B cell (primary cell): ENCODE measurements at regions not wholly inside any gene's neighbourhood (a gene's known extent, or its start where the extent isn't known, plus 50 kb on each side); places are given as distances from the start of the nearest gene placed in this dataset.

ENCODE experiments used
- ATAC-seq: fragments of 200-7000 bp; cut with Tn5 transposase; one replicate; pipeline ENCODE4 v1.10.0; 2021; ENCODE audit warnings: low read depth, mild to moderate bottlenecking, moderate number of reproducible peaks, moderate library complexity
- CTCF ChIA-PET: fragments of 350-600 bp; sonication (Branson Sonifier 250); formaldehyde crosslinking; loops from one replicate; lab custom pipeline; 2021; ENCODE audit warnings: antibody characterized with exemption, inconsistent platforms; lab: Charles Lee
- POLR2A ChIA-PET: fragments of 350-600 bp; sonication (Branson Sonifier 250); formaldehyde crosslinking; loops from one replicate; lab custom pipeline; 2021; ENCODE audit warnings: antibody characterized with exemption; lab: Charles Lee
- DNase-seq: peaks from one replicate; pipeline ENCODE4 v3.0.0; 2013
- H2AFZ ChIP-seq: 2 replicates; pipeline ENCODE4 v1.6.1; 2012; ENCODE audit warnings: mild to moderate bottlenecking, low read depth, low read length; ENCODE audit not compliant: insufficient read depth, poor library complexity, severe bottlenecking
- H3K27ac ChIP-seq, 2 donors: 1 replicate in 1 of 2; 2 replicates in 1 of 2; pipeline ENCODE4 v1.5.1; 2012 to 2013; ENCODE audit warnings: low read length in 2 of 2, mild to moderate bottlenecking in 2 of 2, moderate library complexity in 1 of 2
- H3K27me3 ChIP-seq, 4 experiments: fragments of 200-600 bp in 1 of 4; sonication (generic) in 1 of 4; replicated peaks in 1 of 4; 1 replicate in 2 of 4; 2 replicates in 2 of 4; pipeline versions ENCODE4 v1.6.1 to v1.7.0; 2013 to 2016; ENCODE audit warnings: low read length in 3 of 4, mild to moderate bottlenecking in 2 of 4, mixed read lengths in 1 of 4, moderate library complexity in 1 of 4; ENCODE audit not compliant: insufficient read depth in 4 of 4, control insufficient read depth in 3 of 4; ENCODE audit errors: control extremely low read depth in 1 of 4
- H3K36me3 ChIP-seq, 2 experiments: replicated peaks in 1 of 2; 1 replicate in 1 of 2; 2 replicates in 1 of 2; pipeline versions ENCODE4 v1.6.1 to v1.7.1; 2013; ENCODE audit warnings: low read length in 1 of 2; ENCODE audit not compliant: insufficient read depth in 2 of 2, control insufficient read depth in 1 of 2; ENCODE audit errors: control extremely low read depth in 1 of 2, extremely low read depth in 1 of 2
- H3K4me1 ChIP-seq, 2 donors: fragments of 200-600 bp in 1 of 2; sonication (generic) in 1 of 2; 1 replicate in 1 of 2; 2 replicates in 1 of 2; pipeline versions ENCODE4 v1.5.1 to v1.6.1; 2013 to 2017; ENCODE audit warnings: low read length in 2 of 2; ENCODE audit not compliant: control insufficient read depth in 2 of 2, insufficient read depth in 2 of 2
- H3K4me2 ChIP-seq: replicated peaks from 2 replicates; pipeline ENCODE3; 2012; ENCODE audit warnings: mild to moderate bottlenecking, low read depth, low read length; ENCODE audit not compliant: poor library complexity, severe bottlenecking
- H3K4me3 ChIP-seq, 5 experiments: fragments of 200-600 bp in 1 of 5; sonication (generic) in 1 of 5; 1 replicate in 3 of 5; 2 replicates in 2 of 5; pipeline versions ENCODE4 v1.5.1 to v1.7.0; 2011 to 2016; ENCODE audit warnings: low read length in 4 of 5, mild to moderate bottlenecking in 4 of 5, low read depth in 2 of 5, control low read depth in 1 of 5, moderate library complexity in 1 of 5; ENCODE audit not compliant: insufficient read depth in 1 of 5; ENCODE audit errors: control extremely low read depth in 1 of 5, extremely low read depth in 1 of 5
- H3K79me2 ChIP-seq: fragments of 200-600 bp; sonication (generic); one replicate; pipeline ENCODE4 v1.6.0; 2016; ENCODE audit warnings: low read length; ENCODE audit not compliant: control insufficient read depth, insufficient read depth
- H3K9ac ChIP-seq: fragments of 200-600 bp; sonication (generic); 2 replicates; pipeline ENCODE4 v1.6.1; 2017; ENCODE audit warnings: mild to moderate bottlenecking, low read length, moderate library complexity
- H3K9me3 ChIP-seq, 3 donors: one replicate each; pipeline versions ENCODE4 v1.6.1 to v1.7.1; 2013; ENCODE audit warnings: low read length in 2 of 3; ENCODE audit not compliant: control insufficient read depth in 2 of 3, insufficient read depth in 1 of 3; ENCODE audit errors: control extremely low read depth in 1 of 3
- H4K20me1 ChIP-seq: 2 replicates; pipeline ENCODE4 v1.6.0; 2012; ENCODE audit warnings: mild to moderate bottlenecking, low read length; ENCODE audit not compliant: insufficient read depth, control insufficient read depth, poor library complexity, severe bottlenecking
- H3K27ac Mint-ChIP-seq: one replicate; pipeline ENCODE4 v1.8.0; 2021; ENCODE audit warnings: mixed read lengths
- H3K27me3 Mint-ChIP-seq: one replicate; pipeline ENCODE4 v1.8.0; 2021; ENCODE audit warnings: mixed read lengths
- H3K4me1 Mint-ChIP-seq: one replicate; pipeline ENCODE4 v1.8.0; 2021; ENCODE audit warnings: mixed read lengths
- H3K4me3 Mint-ChIP-seq: one replicate; pipeline ENCODE4 v1.8.0; 2021; ENCODE audit warnings: mixed read lengths
- H3K9me3 Mint-ChIP-seq: one replicate; pipeline ENCODE4 v1.8.0; 2022; ENCODE audit warnings: mixed read lengths; ENCODE audit not compliant: insufficient read depth
- CTCF ChIP-seq: fragments of 200-600 bp; IDR thresholded peaks from one replicate; pipeline ENCODE4 v1.8.0; 2022; ENCODE audit warnings: antibody characterized with exemption, mild to moderate bottlenecking
- EZH2 ChIP-seq: IDR thresholded peaks from 2 replicates; pipeline ENCODE4 v1.6.1; 2012; ENCODE audit warnings: borderline replicate concordance, low read depth, mild to moderate bottlenecking, moderate library complexity, low read length; ENCODE audit not compliant: insufficient read depth, poor library complexity, severe bottlenecking
- WGBS: methylation state at CpG from one replicate; pipeline ENCODE4 v1.1.5; 2013; ENCODE audit warnings: missing lambda C conversion rate; ENCODE audit not compliant: insufficient coverage; 5-methylcytosine and 5-hydroxymethylcytosine counted together
- intact Hi-C: fragments of 100-400 bp; cut with micrococcal nuclease; formaldehyde crosslinking; loops from one replicate; pipeline ENCODE4 v1.10.0; 2022

DNA sequence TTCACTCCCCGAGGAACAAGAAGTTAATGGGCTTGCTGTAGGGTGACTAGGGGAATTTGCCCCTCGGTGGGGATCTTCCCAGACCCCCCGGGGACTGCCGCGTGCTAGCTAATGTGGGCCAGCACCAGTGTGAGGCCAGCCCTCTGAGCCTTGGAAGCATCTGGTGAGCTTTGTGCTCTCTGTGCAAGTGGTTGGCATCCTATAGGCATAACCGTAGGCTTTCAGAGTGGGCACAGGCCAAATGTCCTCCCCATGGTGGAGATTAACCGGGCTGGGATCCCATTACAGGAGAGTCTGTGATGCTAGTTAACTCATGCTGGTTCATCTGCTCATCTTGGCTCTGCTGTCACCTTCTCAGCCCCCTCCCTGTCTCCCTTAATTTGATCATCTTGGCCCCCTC is 125.7 kb downstream of the TRIM29 start:
- intact Hi-C loops, result no loop called here
- no peak overlapping the region for H2AFZ ChIP-seq
- no peak overlapping the region for H3K4me3 ChIP-seq
- WGBS, result 69% methylated on average over 7 of the region's 7 CpGs
- no peaks in the 10 kb centered on the region for H4K20me1 ChIP-seq
- ATAC-seq (no peak), DNase-seq (no peak)
- Mint-ChIP-seq H3K9me3 (no peaks in the 10 kb centered on the region), H3K4me1 (no peaks in the 10 kb centered on the region), H3K4me3 (no peak overlapping the region), H3K27me3 (peaks cover 67% of the 10 kb centered on the region), H3K27ac (no peak overlapping the region)
- TF ChIP-seq CTCF (no peak), EZH2 (no peak)
- peaks cover 0 to 13% (median 0%) of the 10 kb centered on the region in 4 experiments for H3K27me3 ChIP-seq
- H3K4me1 ChIP-seq, result no peaks in the 10 kb centered on the region
- H3K9ac ChIP-seq, result no peak overlapping the region
- no peaks in the 10 kb centered on the region for H3K9me3 ChIP-seq
- ChIA-PET CTCF (no interaction called here), POLR2A (no interaction called here)
- H3K27ac ChIP-seq, result no peak overlapping the region
- H3K36me3 ChIP-seq, result no peaks in the 10 kb centered on the region
- no peak overlapping the region for H3K4me2 ChIP-seq
- H3K79me2 ChIP-seq, result no peaks in the 10 kb centered on the region

- H3K27ac Mint-ChIP-seq, result no peak overlapping the region
- no peaks in the 10 kb centered on the region for H3K9me3 ChIP-seq
- no peak overlapping the region for H2AFZ ChIP-seq
- H3K4me2 ChIP-seq, result no peak overlapping the region
- TF ChIP-seq CTCF (no peak), EZH2 (no peak)
- H3K4me1 Mint-ChIP-seq, result no peaks in the 10 kb centered on the region
- H3K4me3 Mint-ChIP-seq, result no peak overlapping the region
- POLR2A ChIA-PET, result no interaction called here
- CTCF ChIA-PET, result no interaction called here
- intact Hi-C loops, result no loop called here
- no peaks in the 10 kb centered on the region for H4K20me1 ChIP-seq
- H3K79me2 ChIP-seq, result no peaks in the 10 kb centered on the region
- no peaks in the 10 kb centered on the region for H3K4me1 ChIP-seq
- H3K27me3 Mint-ChIP-seq, result peaks cover 63% of the 10 kb centered on the region
- WGBS, result 79% methylated on average over 2 of the region's 10 CpGs
- no peak overlapping the region for H3K27ac ChIP-seq
- H3K9me3 Mint-ChIP-seq, result no peaks in the 10 kb centered on the region
- DNase-seq, result no peak
- H3K27me3 ChIP-seq, result peaks cover 0 to 13% (median 0%) of the 10 kb centered on the region in 4 experiments
- H3K36me3 ChIP-seq, result no peaks in the 10 kb centered on the region
- ATAC-seq, result no peak
- no peak overlapping the region for H3K9ac ChIP-seq
- H3K4me3 ChIP-seq, result no peak overlapping the region
Observed at GRCh38 chr11:120011836-120012235, 126.1 kb downstream of the TRIM29 start.
